GM12891 (cell line): ENCODE measurements at regions not wholly inside any gene's neighbourhood (a gene's known extent, or its start where the extent isn't known, plus 50 kb on each side); places are given as distances from the start of the nearest gene placed in this dataset.
"Not testable (repeated sequence)": the region's sequence is repeated elsewhere in the genome, so short reads cannot be mapped to it uniquely, and the experiment has no call there.

Experiments used
- DNase-seq: peaks from one replicate; pipeline ENCODE4 v3.0.0; 2011; ENCODE audit warnings: low spot score; ENCODE audit not compliant: insufficient read length
- FAIRE-seq: peaks from 2 replicates; lab custom pipeline; 2011; peaks lifted over from hg19 to GRCh38; lab: Jason Lieb, UNC
- PAX5 ChIP-seq: IDR thresholded peaks from 2 replicates; pipeline ENCODE4 v1.6.1; 2011; ENCODE audit warnings: low read length, moderate library complexity, mild to moderate bottlenecking; ENCODE audit not compliant: insufficient read depth, severe bottlenecking
- POLR2A ChIP-seq: IDR thresholded peaks from 2 replicates; pipeline ENCODE4 v1.6.1; 2011; ENCODE audit warnings: low read depth, low read length, control low read depth
- POLR2AphosphoS5 ChIP-seq: IDR thresholded peaks from 2 replicates; pipeline ENCODE4 v1.6.1; 2011; ENCODE audit warnings: low read depth, low read length, control low read depth
- POU2F2 ChIP-seq: IDR thresholded peaks from 2 replicates; pipeline ENCODE4 v1.6.1; 2011; ENCODE audit warnings: low read depth, mild to moderate bottlenecking, control low read depth, low read length, moderate library complexity
- SPI1 ChIP-seq: IDR thresholded peaks from 2 replicates; pipeline ENCODE4 v1.6.1; 2011; ENCODE audit warnings: low read depth, low read length, control low read depth
- TAF1 ChIP-seq: IDR thresholded peaks from 2 replicates; pipeline ENCODE4 v1.6.1; 2011; ENCODE audit warnings: low read depth, low read length, control low read depth

GRCh38 chr5:17105744-17106418 lies 111.5 kb upstream of the BASP1 start:
- TF ChIP-seq SPI1 (no peak), POLR2A (no peak)
- no peak for DNase-seq
- no peak for FAIRE-seq

GRCh38 chr5:17106521-17106920 lies 110.9 kb upstream of the BASP1 start:
- FAIRE-seq: no peak
- no peak for TF ChIP-seq POLR2AphosphoS5
- TF ChIP-seq TAF1: no peak
- no peak for TF ChIP-seq PAX5

GRCh38 chr5:17112091-17112716 lies 105.2 kb upstream of the BASP1 start:
- not testable (repeated sequence) for FAIRE-seq, DNase-seq

More at GRCh38 chr5:17106521-17106920, 110.9 kb upstream of the BASP1 start:
- no peak for DNase-seq

GRCh38 chr5:17113174-17113958 lies 104.1 kb upstream of the BASP1 start:
- DNase-seq (no peak), FAIRE-seq (no peak)

GRCh38 chr5:17114233-17114632 lies 103.2 kb upstream of the BASP1 start:
- FAIRE-seq (no peak), DNase-seq (no peak)
- TF ChIP-seq POLR2AphosphoS5: no peak
- no peak for TF ChIP-seq SPI1
- no peak for TF ChIP-seq POLR2A
- TF ChIP-seq POU2F2: no peak
- no peak for TF ChIP-seq PAX5
- no peak for TF ChIP-seq TAF1

More at GRCh38 chr5:17113174-17113958, 104.1 kb upstream of the BASP1 start:
- TF ChIP-seq SPI1 (no peak), TAF1 (no peak)

GRCh38 chr5:17114715-17115599 lies 102.5 kb upstream of the BASP1 start:
- FAIRE-seq: no peak
- TF ChIP-seq POLR2A (no peak), POU2F2 (no peak), TAF1 (no peak), SPI1 (no peak), POLR2AphosphoS5 (no peak), PAX5 (no peak)
- no peak for DNase-seq

- no peak for FAIRE-seq
- TF ChIP-seq SPI1 (no peak), POLR2AphosphoS5 (no peak), TAF1 (no peak), POLR2A (no peak), POU2F2 (no peak), PAX5 (no peak)
- DNase-seq: no peak
Observed at GRCh38 chr5:17115855-17116254, 101.6 kb upstream of the BASP1 start.

- peak; percentile 55; the same call in 1 of the 2 replicates for TF ChIP-seq SPI1
- TF ChIP-seq POLR2AphosphoS5: no peak
- FAIRE-seq (no peak), DNase-seq (no peak)
Observed at GRCh38 chr5:17118631-17119030, 98.8 kb upstream of the BASP1 start.

- no peak for FAIRE-seq
- no peak for DNase-seq
- TF ChIP-seq POLR2A (no peak), POU2F2 (no peak)
Observed at GRCh38 chr5:17120209-17120608, 97.2 kb upstream of the BASP1 start.

- FAIRE-seq (no peak), DNase-seq (no peak)
- no peak for TF ChIP-seq PAX5
- no peak for TF ChIP-seq POU2F2
- no peak for TF ChIP-seq POLR2AphosphoS5
- TF ChIP-seq SPI1: no peak
- no peak for TF ChIP-seq TAF1
- TF ChIP-seq POLR2A: no peak
Observed at GRCh38 chr5:17121776-17122175, 95.7 kb upstream of the BASP1 start.
